GM12874 (cell line): ENCODE measurements at regions not wholly inside any gene's neighbourhood (a gene's known extent, or its start where the extent isn't known, plus 50 kb on each side); places are given as distances from the start of the nearest gene placed in this dataset.

Source experiments
- CTCF ChIP-seq: IDR thresholded peaks from 2 replicates; pipeline ENCODE4 v1.5.1; 2011; ENCODE audit warnings: low read depth, mild to moderate bottlenecking, control low read depth, low read length, moderate library complexity; ENCODE audit not compliant: insufficient read depth

- no peak for TF ChIP-seq CTCF
Measured at GRCh38 chrX:113058634-113059033, 218.0 kb upstream of the AMOT start.

GRCh38 chrX:113048896-113049295, 208.3 kb upstream of the AMOT start:
- TF ChIP-seq CTCF = no peak

GRCh38 chrX:113048480-113048879, 207.8 kb upstream of the AMOT start:
- no peak for TF ChIP-seq CTCF

- no peak for TF ChIP-seq CTCF
Measured at GRCh38 chrX:113033966-113034680, 193.5 kb upstream of the AMOT start.

GRCh38 chrX:113019958-113020357, 179.3 kb upstream of the AMOT start:
- TF ChIP-seq CTCF = no peak

GRCh38 chrX:113009837-113010236, 169.2 kb upstream of the AMOT start:
- no peak for TF ChIP-seq CTCF

- TF ChIP-seq CTCF = no peak
Measured at GRCh38 chrX:113009029-113009428, 168.4 kb upstream of the AMOT start.

GRCh38 chrX:113001836-113002235, 161.2 kb upstream of the AMOT start:
- TF ChIP-seq CTCF = no peak
